H1 (cell line): ENCODE measurements at regions not wholly inside any gene's neighbourhood (a gene's known extent, or its start where the extent isn't known, plus 50 kb on each side); places are given as distances from the start of the nearest gene placed in this dataset.

Experiments used
- CBX5 ChIP-seq: fragments of 300-800, 300-1000 bp; sonication (generic); IDR thresholded peaks from 2 replicates; pipeline ENCODE4 v1.7.1; 2016; ENCODE audit warnings: antibody characterized with exemption, low read length, low read depth
- MAFK ChIP-seq: IDR thresholded peaks from 2 replicates; pipeline ENCODE4 v1.6.1; 2012; ENCODE audit warnings: low read depth, mild to moderate bottlenecking, improper control_type of control experiment, low read length
- SP1 ChIP-seq: IDR thresholded peaks from 2 replicates; pipeline ENCODE4 v1.6.1; 2011; ENCODE audit warnings: low read depth, low read length
- TBP ChIP-seq: IDR thresholded peaks from 2 replicates; pipeline ENCODE4 v1.6.1; 2011; ENCODE audit warnings: low read depth, low read length, improper control_type of control experiment
- TEAD4 ChIP-seq: IDR thresholded peaks from 2 replicates; pipeline ENCODE4 v1.6.1; 2012; ENCODE audit warnings: low read depth, low read length, inconsistent platforms, mixed read lengths

GRCh38 chr11:130721023-130721681 lies 195.1 kb downstream of the SNX19 start (continued):
- TF ChIP-seq CBX5 (no peak), TBP (no peak), MAFK (no peak), TEAD4 (no peak), SP1 (no peak)
